ENCODE measurements at regions not wholly inside any gene's neighbourhood (a gene's known extent, or its start where the extent isn't known, plus 50 kb on each side); places are given as distances from the start of the nearest gene placed in this dataset.
"Not testable (repeated sequence)": the region's sequence is repeated elsewhere in the genome, so short reads cannot be mapped to it uniquely, and the experiment has no call there.

- Histone ChIP-seq H2AFZ (ENCODE audit: low read length) (no peak overlapping the region), H3K9me2 (replicated peaks; ENCODE audit: low read depth, low read length) (no peaks in the 10 kb centered on the region), H3K27me3 (ENCODE audit: insufficient read depth, low read length, poor library complexity, severe bottlenecking) (no peaks in the 10 kb centered on the region), H3K9me3 (ENCODE audit: insufficient read depth, low read depth, low read length) (no peaks in the 10 kb centered on the region), H3K4me3 (ENCODE audit: low read length, poor library complexity, severe bottlenecking) (no peak overlapping the region), H3K9ac (ENCODE audit: low read depth, low read length, poor library complexity, severe bottlenecking) (no peak overlapping the region), H3K36me3 (ENCODE audit: insufficient read depth, low read length) (no peaks in the 10 kb centered on the region), H3K4me1 (ENCODE audit: insufficient read depth, low read length, poor library complexity, severe bottlenecking) (no peaks in the 10 kb centered on the region), H4K20me1 (ENCODE audit: insufficient read depth, low read length, poor library complexity, severe bottlenecking) (no peaks in the 10 kb centered on the region), H3K4me2 (ENCODE audit: low read depth, low read length, poor library complexity, severe bottlenecking) (no peak overlapping the region), H3F3A (ENCODE audit: low read depth) (no peaks in the 10 kb centered on the region), H3K79me2 (ENCODE audit: insufficient read depth, low read length) (no peaks in the 10 kb centered on the region)
- TF ChIP-seq, protein P1, sequence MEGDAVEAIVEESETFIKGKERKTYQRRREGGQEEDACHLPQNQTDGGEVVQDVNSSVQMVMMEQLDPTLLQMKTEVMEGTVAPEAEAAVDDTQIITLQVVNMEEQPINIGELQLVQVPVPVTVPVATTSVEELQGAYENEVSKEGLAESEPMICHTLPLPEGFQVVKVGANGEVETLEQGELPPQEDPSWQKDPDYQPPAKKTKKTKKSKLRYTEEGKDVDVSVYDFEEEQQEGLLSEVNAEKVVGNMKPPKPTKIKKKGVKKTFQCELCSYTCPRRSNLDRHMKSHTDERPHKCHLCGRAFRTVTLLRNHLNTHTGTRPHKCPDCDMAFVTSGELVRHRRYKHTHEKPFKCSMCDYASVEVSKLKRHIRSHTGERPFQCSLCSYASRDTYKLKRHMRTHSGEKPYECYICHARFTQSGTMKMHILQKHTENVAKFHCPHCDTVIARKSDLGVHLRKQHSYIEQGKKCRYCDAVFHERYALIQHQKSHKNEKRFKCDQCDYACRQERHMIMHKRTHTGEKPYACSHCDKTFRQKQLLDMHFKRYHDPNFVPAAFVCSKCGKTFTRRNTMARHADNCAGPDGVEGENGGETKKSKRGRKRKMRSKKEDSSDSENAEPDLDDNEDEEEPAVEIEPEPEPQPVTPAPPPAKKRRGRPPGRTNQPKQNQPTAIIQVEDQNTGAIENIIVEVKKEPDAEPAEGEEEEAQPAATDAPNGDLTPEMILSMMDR (conservative IDR thresholded peaks at IDR 0.05; ENCODE audit: low read length): no peak
- TF ChIP-seq EZH2phosphoT487 (IDR thresholded peaks at IDR 0.05; ENCODE audit: borderline replicate concordance): no peak
These were observed 204.0 kb upstream of the PITRM1 start for GRCh38 chr10:3376631-3377030.

- no peaks in the 10 kb centered on the region for H3K9me3 ChIP-seq (ENCODE audit: insufficient read depth, low read depth, low read length)
- H3K79me2 ChIP-seq (ENCODE audit: insufficient read depth, low read length): no peaks in the 10 kb centered on the region
- no peak for TF ChIP-seq EZH2phosphoT487 (IDR thresholded peaks at IDR 0.05; ENCODE audit: borderline replicate concordance)
- TF ChIP-seq, protein P1 (conservative IDR thresholded peaks at IDR 0.05; ENCODE audit: low read length): no peak
- H3K4me3 ChIP-seq (ENCODE audit: low read length, poor library complexity, severe bottlenecking): no peak overlapping the region
- H3K4me1 ChIP-seq (ENCODE audit: insufficient read depth, low read length, poor library complexity, severe bottlenecking): no peaks in the 10 kb centered on the region
- no peaks in the 10 kb centered on the region for H4K20me1 ChIP-seq (ENCODE audit: insufficient read depth, low read length, poor library complexity, severe bottlenecking)
- H3K27me3 ChIP-seq (ENCODE audit: insufficient read depth, low read length, poor library complexity, severe bottlenecking): no peaks in the 10 kb centered on the region
- H3K36me3 ChIP-seq (ENCODE audit: insufficient read depth, low read length): no peaks in the 10 kb centered on the region
- H3K4me2 ChIP-seq (ENCODE audit: low read depth, low read length, poor library complexity, severe bottlenecking): no peak overlapping the region
- no peaks in the 10 kb centered on the region for H3F3A ChIP-seq (ENCODE audit: low read depth)
- no peak overlapping the region for H3K9ac ChIP-seq (ENCODE audit: low read depth, low read length, poor library complexity, severe bottlenecking)
- no peak overlapping the region for H2AFZ ChIP-seq (ENCODE audit: low read length)
- H3K9me2 ChIP-seq (replicated peaks; ENCODE audit: low read depth, low read length): no peaks in the 10 kb centered on the region
These were observed 202.9 kb upstream of the PITRM1 start for GRCh38 chr10:3375505-3375904.

GRCh38 chr10:3374914-3375313 is 202.3 kb upstream of the PITRM1 start:
- H3K4me2 ChIP-seq (ENCODE audit: low read depth, low read length, poor library complexity, severe bottlenecking): no peak overlapping the region
- no peak overlapping the region for H2AFZ ChIP-seq (ENCODE audit: low read length)
- H3K36me3 ChIP-seq (ENCODE audit: insufficient read depth, low read length): no peaks in the 10 kb centered on the region
- H3K9me3 ChIP-seq (ENCODE audit: insufficient read depth, low read depth, low read length): no peaks in the 10 kb centered on the region
- H3K9ac ChIP-seq (ENCODE audit: low read depth, low read length, poor library complexity, severe bottlenecking): no peak overlapping the region
- H3F3A ChIP-seq (ENCODE audit: low read depth): no peaks in the 10 kb centered on the region
- TF ChIP-seq, protein P1 (conservative IDR thresholded peaks at IDR 0.05; ENCODE audit: low read length): no peak
- no peak for TF ChIP-seq EZH2phosphoT487 (IDR thresholded peaks at IDR 0.05; ENCODE audit: borderline replicate concordance)
- no peaks in the 10 kb centered on the region for H3K9me2 ChIP-seq (replicated peaks; ENCODE audit: low read depth, low read length)
- no peaks in the 10 kb centered on the region for H3K4me1 ChIP-seq (ENCODE audit: insufficient read depth, low read length, poor library complexity, severe bottlenecking)
- no peak overlapping the region for H3K4me3 ChIP-seq (ENCODE audit: low read length, poor library complexity, severe bottlenecking)
- no peaks in the 10 kb centered on the region for H3K27me3 ChIP-seq (ENCODE audit: insufficient read depth, low read length, poor library complexity, severe bottlenecking)
- no peaks in the 10 kb centered on the region for H3K79me2 ChIP-seq (ENCODE audit: insufficient read depth, low read length)
- H4K20me1 ChIP-seq (ENCODE audit: insufficient read depth, low read length, poor library complexity, severe bottlenecking): no peaks in the 10 kb centered on the region

DNA sequence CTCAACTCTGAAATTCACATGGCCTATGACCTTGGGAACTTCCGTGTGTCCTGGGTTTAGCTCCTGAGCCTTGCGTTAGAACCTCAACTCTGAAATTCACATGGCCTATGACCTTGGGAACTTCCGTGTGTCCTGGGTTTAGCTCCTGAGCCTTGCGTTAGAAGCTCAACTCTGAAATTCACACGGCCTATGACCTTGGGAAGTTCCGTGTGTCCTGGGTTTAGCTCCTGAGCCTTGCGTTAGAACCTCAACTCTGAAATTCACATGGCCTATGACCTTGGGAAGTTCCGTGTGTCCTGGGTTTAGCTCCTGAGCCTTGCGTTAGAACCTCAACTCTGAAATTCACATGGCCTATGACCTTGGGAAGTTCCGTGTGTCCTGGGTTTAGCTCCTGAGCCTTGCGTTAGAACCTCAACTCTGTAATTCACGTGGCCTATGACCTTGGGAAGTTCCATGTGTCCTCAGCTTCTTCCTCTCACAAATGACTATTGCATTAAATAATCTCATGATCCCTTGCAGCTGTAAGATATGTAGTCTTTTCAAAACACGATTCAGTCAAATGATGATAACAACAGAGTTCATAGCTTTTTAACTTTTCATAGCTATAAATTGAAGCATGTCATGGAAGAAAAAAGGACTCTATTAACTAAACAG is 200.9 kb upstream of the PITRM1 start:
- H3K4me1 ChIP-seq (ENCODE audit: insufficient read depth, low read length, poor library complexity, severe bottlenecking); H2AFZ ChIP-seq (ENCODE audit: low read length); H3K4me2 ChIP-seq (ENCODE audit: low read depth, low read length, poor library complexity, severe bottlenecking); H4K20me1 ChIP-seq (ENCODE audit: insufficient read depth, low read length, poor library complexity, severe bottlenecking); H3K9me3 ChIP-seq (ENCODE audit: insufficient read depth, low read depth, low read length); H3K9ac ChIP-seq (ENCODE audit: low read depth, low read length, poor library complexity, severe bottlenecking); H3K36me3 ChIP-seq (ENCODE audit: insufficient read depth, low read length); H3K27me3 ChIP-seq (ENCODE audit: insufficient read depth, low read length, poor library complexity, severe bottlenecking); H3K9me2 ChIP-seq (replicated peaks; ENCODE audit: low read depth, low read length); H3K4me3 ChIP-seq (ENCODE audit: low read length, poor library complexity, severe bottlenecking); H3F3A ChIP-seq (ENCODE audit: low read depth); H3K79me2 ChIP-seq (ENCODE audit: insufficient read depth, low read length): not testable (repeated sequence)
